WTC11 (cell line): ENCODE measurements at regions not wholly inside any gene's neighbourhood (a gene's known extent, or its start where the extent isn't known, plus 50 kb on each side); places are given as distances from the start of the nearest gene placed in this dataset.

Source experiments
- ATAC-seq: fragments of 200-7000 bp; cut with Tn5 transposase; 2 replicates; pipeline ENCODE4 v1.10.0; 2021; ENCODE audit warnings: mild to moderate bottlenecking, moderate library complexity
- CTCF ChIA-PET: fragments of 300-600 bp; sonication (Branson Sonifier 250); formaldehyde crosslinking; loops from one replicate; lab custom pipeline; 2021; ENCODE audit warnings: antibody characterized with exemption; lab: Charles Lee
- POLR2A ChIA-PET: fragments of 350-600 bp; sonication (Branson Sonifier 250); formaldehyde crosslinking; loops from one replicate; lab custom pipeline; 2021; ENCODE audit warnings: antibody characterized with exemption; lab: Charles Lee
- DNase-seq: peaks from one replicate; pipeline ENCODE4 v3.0.0; 2021; ENCODE audit warnings: low spot score
- H3K27ac Mint-ChIP-seq: 2 replicates; pipeline ENCODE4 v1.8.0; 2021; ENCODE audit warnings: mixed read lengths
- H3K27me3 Mint-ChIP-seq: 2 replicates; pipeline ENCODE4 v1.8.0; 2021; ENCODE audit warnings: low read depth, mild to moderate bottlenecking, moderate library complexity, mixed read lengths
- H3K36me3 Mint-ChIP-seq: 2 replicates; pipeline ENCODE4 v1.8.0; 2021; ENCODE audit warnings: mixed read lengths
- H3K4me1 Mint-ChIP-seq: 2 replicates; pipeline ENCODE4 v1.8.0; 2022; ENCODE audit warnings: mixed read lengths
- H3K4me3 Mint-ChIP-seq: 2 replicates; pipeline ENCODE4 v1.8.0; 2021; ENCODE audit warnings: mild to moderate bottlenecking, moderate library complexity, mixed read lengths
- H3K9me3 Mint-ChIP-seq: 2 replicates; pipeline ENCODE4 v1.8.0; 2021; ENCODE audit warnings: mixed read lengths
- ATF1 ChIP-seq: sonication (generic); formaldehyde crosslinking; IDR thresholded peaks from 2 replicates; pipeline ENCODE4 v1.8.1; 2023; ENCODE audit warnings: mild to moderate bottlenecking, moderate library complexity, missing genetic modification reagents
- CBFB ChIP-seq: sonication (generic); formaldehyde crosslinking; IDR thresholded peaks from 2 replicates; pipeline ENCODE4 v1.8.1; 2022; ENCODE audit warnings: mild to moderate bottlenecking, low read depth, missing genetic modification reagents
- GTF2I ChIP-seq: fragments of 250-450 bp; sonication (Bioruptor Pico); conservative IDR thresholded peaks from 2 replicates; pipeline ENCODE4 v1.4.0; 2021; ENCODE audit warnings: mild to moderate bottlenecking
- HMGA2 ChIP-seq: fragments of 250-450 bp; sonication (Bioruptor Pico); IDR thresholded peaks from 2 replicates; pipeline ENCODE4 v1.4.0; 2021; ENCODE audit warnings: mild to moderate bottlenecking, moderate library complexity
- IRF2 ChIP-seq: sonication (generic); formaldehyde crosslinking; IDR thresholded peaks from 2 replicates; pipeline ENCODE4 v1.8.0; 2022; ENCODE audit warnings: low read depth, missing genetic modification reagents, borderline replicate concordance
- MYBL2 ChIP-seq: sonication (generic); formaldehyde crosslinking; IDR thresholded peaks from 2 replicates; pipeline ENCODE4 v1.8.1; 2023; ENCODE audit warnings: mild to moderate bottlenecking, moderate library complexity, missing genetic modification reagents
- NFATC4 ChIP-seq: fragments of 250-450 bp; sonication (Bioruptor Pico); IDR thresholded peaks from 2 replicates; pipeline ENCODE4 v1.9.0; 2021; ENCODE audit warnings: mild to moderate bottlenecking
- RORB ChIP-seq: fragments of 250-450 bp; sonication (Bioruptor Pico); IDR thresholded peaks from 2 replicates; pipeline ENCODE4 v1.9.0; 2021; ENCODE audit warnings: mild to moderate bottlenecking
- ZNF121 ChIP-seq: sonication (generic); formaldehyde crosslinking; IDR thresholded peaks from 2 replicates; pipeline ENCODE4 v1.8.0; 2023; ENCODE audit warnings: missing genetic modification reagents
- ZNF219 ChIP-seq: sonication (generic); formaldehyde crosslinking; IDR thresholded peaks from 2 replicates; pipeline ENCODE4 v1.8.0; 2023; ENCODE audit warnings: missing genetic modification reagents, mild to moderate bottlenecking, borderline replicate concordance
- ZNF263 ChIP-seq: sonication (generic); formaldehyde crosslinking; IDR thresholded peaks from 2 replicates; pipeline ENCODE4 v1.8.1; 2022; ENCODE audit warnings: low read depth, mild to moderate bottlenecking, moderate library complexity, missing genetic modification reagents
- TF ChIP-seq, protein P1 (sequence below): sonication (generic); formaldehyde crosslinking; IDR thresholded peaks from 2 replicates; pipeline ENCODE4 v1.8.0; 2023; ENCODE audit warnings: missing genetic modification reagents, mild to moderate bottlenecking, borderline replicate concordance
- TF ChIP-seq, protein P2 (sequence below): sonication (generic); formaldehyde crosslinking; IDR thresholded peaks from 2 replicates; pipeline ENCODE4 v1.8.0; 2022; ENCODE audit warnings: mild to moderate bottlenecking, missing genetic modification reagents
- TF ChIP-seq, protein P3 (sequence below): sonication (generic); formaldehyde crosslinking; IDR thresholded peaks from 2 replicates; pipeline ENCODE4 v1.8.0; 2023; ENCODE audit warnings: mild to moderate bottlenecking, missing genetic modification reagents
- TF ChIP-seq, protein P4 (sequence below): sonication (generic); formaldehyde crosslinking; IDR thresholded peaks from 2 replicates; pipeline ENCODE4 v1.8.1; 2022; ENCODE audit warnings: missing genetic modification reagents, borderline replicate concordance
- TF ChIP-seq, protein P5 (sequence below): fragments of 250-450 bp; sonication (Bioruptor Pico); IDR thresholded peaks from 2 replicates; pipeline ENCODE4 v1.9.0; 2021; ENCODE audit warnings: mild to moderate bottlenecking
- TF ChIP-seq, protein P6 (sequence below): sonication (generic); formaldehyde crosslinking; IDR thresholded peaks from 2 replicates; pipeline ENCODE4 v1.8.1; 2022; ENCODE audit warnings: mild to moderate bottlenecking, missing genetic modification reagents, moderate library complexity, borderline replicate concordance

DNA sequence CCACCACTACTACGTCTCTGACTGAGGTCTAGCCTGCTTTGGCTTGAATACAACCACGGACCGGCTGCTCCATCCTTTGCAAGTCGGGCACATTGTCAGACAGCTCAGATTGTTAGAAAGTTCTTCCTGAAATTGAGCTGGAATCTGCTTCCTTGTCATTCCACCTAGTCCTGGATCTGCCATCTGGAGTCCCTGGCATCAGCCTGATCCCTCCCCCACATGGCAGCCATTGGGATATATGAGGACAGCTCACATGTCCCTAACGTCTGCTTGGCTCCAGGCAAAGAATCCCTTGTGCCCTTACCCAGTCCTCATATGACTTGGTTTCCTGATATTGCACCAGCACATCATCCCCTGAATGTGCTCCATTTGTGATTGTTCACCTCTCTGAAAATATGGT lies 56.3 kb upstream of the SYT6 start:
- no peaks in the 10 kb centered on the region for H3K36me3 Mint-ChIP-seq
- ATAC-seq (no peak), DNase-seq (no peak)
- H3K4me1 Mint-ChIP-seq: peaks cover 14% of the 10 kb centered on the region
- peaks cover 65% of the 10 kb centered on the region for H3K27me3 Mint-ChIP-seq
- no peak overlapping the region for H3K4me3 Mint-ChIP-seq
- no peak overlapping the region for H3K27ac Mint-ChIP-seq
- TF ChIP-seq ZNF121 (CRISPR knock-in tag): no peak
- TF ChIP-seq, protein P1, sequence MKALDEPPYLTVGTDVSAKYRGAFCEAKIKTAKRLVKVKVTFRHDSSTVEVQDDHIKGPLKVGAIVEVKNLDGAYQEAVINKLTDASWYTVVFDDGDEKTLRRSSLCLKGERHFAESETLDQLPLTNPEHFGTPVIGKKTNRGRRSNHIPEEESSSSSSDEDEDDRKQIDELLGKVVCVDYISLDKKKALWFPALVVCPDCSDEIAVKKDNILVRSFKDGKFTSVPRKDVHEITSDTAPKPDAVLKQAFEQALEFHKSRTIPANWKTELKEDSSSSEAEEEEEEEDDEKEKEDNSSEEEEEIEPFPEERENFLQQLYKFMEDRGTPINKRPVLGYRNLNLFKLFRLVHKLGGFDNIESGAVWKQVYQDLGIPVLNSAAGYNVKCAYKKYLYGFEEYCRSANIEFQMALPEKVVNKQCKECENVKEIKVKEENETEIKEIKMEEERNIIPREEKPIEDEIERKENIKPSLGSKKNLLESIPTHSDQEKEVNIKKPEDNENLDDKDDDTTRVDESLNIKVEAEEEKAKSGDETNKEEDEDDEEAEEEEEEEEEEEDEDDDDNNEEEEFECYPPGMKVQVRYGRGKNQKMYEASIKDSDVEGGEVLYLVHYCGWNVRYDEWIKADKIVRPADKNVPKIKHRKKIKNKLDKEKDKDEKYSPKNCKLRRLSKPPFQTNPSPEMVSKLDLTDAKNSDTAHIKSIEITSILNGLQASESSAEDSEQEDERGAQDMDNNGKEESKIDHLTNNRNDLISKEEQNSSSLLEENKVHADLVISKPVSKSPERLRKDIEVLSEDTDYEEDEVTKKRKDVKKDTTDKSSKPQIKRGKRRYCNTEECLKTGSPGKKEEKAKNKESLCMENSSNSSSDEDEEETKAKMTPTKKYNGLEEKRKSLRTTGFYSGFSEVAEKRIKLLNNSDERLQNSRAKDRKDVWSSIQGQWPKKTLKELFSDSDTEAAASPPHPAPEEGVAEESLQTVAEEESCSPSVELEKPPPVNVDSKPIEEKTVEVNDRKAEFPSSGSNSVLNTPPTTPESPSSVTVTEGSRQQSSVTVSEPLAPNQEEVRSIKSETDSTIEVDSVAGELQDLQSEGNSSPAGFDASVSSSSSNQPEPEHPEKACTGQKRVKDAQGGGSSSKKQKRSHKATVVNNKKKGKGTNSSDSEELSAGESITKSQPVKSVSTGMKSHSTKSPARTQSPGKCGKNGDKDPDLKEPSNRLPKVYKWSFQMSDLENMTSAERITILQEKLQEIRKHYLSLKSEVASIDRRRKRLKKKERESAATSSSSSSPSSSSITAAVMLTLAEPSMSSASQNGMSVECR (CRISPR knock-in tag): no peak
- TF ChIP-seq ATF1 (CRISPR knock-in tag): no peak
- TF ChIP-seq NFATC4: no peak
- TF ChIP-seq, protein P2, sequence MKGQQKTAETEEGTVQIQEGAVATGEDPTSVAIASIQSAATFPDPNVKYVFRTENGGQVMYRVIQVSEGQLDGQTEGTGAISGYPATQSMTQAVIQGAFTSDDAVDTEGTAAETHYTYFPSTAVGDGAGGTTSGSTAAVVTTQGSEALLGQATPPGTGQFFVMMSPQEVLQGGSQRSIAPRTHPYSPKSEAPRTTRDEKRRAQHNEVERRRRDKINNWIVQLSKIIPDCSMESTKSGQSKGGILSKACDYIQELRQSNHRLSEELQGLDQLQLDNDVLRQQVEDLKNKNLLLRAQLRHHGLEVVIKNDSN (CRISPR knock-in tag): no peak
- TF ChIP-seq, protein P3, sequence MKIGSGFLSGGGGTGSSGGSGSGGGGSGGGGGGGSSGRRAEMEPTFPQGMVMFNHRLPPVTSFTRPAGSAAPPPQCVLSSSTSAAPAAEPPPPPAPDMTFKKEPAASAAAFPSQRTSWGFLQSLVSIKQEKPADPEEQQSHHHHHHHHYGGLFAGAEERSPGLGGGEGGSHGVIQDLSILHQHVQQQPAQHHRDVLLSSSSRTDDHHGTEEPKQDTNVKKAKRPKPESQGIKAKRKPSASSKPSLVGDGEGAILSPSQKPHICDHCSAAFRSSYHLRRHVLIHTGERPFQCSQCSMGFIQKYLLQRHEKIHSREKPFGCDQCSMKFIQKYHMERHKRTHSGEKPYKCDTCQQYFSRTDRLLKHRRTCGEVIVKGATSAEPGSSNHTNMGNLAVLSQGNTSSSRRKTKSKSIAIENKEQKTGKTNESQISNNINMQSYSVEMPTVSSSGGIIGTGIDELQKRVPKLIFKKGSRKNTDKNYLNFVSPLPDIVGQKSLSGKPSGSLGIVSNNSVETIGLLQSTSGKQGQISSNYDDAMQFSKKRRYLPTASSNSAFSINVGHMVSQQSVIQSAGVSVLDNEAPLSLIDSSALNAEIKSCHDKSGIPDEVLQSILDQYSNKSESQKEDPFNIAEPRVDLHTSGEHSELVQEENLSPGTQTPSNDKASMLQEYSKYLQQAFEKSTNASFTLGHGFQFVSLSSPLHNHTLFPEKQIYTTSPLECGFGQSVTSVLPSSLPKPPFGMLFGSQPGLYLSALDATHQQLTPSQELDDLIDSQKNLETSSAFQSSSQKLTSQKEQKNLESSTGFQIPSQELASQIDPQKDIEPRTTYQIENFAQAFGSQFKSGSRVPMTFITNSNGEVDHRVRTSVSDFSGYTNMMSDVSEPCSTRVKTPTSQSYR: no peak
- no peak for TF ChIP-seq RORB (CRISPR knock-in tag)
- TF ChIP-seq, protein P4, sequence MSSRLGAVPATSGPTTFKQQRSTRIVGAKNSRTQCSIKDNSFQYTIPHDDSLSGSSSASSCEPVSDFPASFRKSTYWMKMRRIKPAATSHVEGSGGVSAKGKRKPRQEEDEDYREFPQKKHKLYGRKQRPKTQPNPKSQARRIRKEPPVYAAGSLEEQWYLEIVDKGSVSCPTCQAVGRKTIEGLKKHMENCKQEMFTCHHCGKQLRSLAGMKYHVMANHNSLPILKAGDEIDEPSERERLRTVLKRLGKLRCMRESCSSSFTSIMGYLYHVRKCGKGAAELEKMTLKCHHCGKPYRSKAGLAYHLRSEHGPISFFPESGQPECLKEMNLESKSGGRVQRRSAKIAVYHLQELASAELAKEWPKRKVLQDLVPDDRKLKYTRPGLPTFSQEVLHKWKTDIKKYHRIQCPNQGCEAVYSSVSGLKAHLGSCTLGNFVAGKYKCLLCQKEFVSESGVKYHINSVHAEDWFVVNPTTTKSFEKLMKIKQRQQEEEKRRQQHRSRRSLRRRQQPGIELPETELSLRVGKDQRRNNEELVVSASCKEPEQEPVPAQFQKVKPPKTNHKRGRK: no peak
- TF ChIP-seq, protein P5, sequence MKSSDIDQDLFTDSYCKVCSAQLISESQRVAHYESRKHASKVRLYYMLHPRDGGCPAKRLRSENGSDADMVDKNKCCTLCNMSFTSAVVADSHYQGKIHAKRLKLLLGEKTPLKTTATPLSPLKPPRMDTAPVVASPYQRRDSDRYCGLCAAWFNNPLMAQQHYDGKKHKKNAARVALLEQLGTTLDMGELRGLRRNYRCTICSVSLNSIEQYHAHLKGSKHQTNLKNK (CRISPR knock-in tag): no peak
- TF ChIP-seq, protein P6, sequence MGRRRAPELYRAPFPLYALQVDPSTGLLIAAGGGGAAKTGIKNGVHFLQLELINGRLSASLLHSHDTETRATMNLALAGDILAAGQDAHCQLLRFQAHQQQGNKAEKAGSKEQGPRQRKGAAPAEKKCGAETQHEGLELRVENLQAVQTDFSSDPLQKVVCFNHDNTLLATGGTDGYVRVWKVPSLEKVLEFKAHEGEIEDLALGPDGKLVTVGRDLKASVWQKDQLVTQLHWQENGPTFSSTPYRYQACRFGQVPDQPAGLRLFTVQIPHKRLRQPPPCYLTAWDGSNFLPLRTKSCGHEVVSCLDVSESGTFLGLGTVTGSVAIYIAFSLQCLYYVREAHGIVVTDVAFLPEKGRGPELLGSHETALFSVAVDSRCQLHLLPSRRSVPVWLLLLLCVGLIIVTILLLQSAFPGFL: no peak
- TF ChIP-seq IRF2: no peak
- no peak for TF ChIP-seq HMGA2 (CRISPR knock-in tag)
- TF ChIP-seq CBFB: no peak
- no peak for TF ChIP-seq MYBL2 (CRISPR knock-in tag)
- no peak for TF ChIP-seq ZNF263 (CRISPR knock-in tag)
- TF ChIP-seq ZNF219 (CRISPR knock-in tag): no peak
- TF ChIP-seq GTF2I (CRISPR knock-in tag): no peak
- TF ChIP-seq, all 79 proteins: peak for 0
- ChIA-PET POLR2A (no interaction called here), CTCF (no interaction called here)
- no peaks in the 10 kb centered on the region for H3K9me3 Mint-ChIP-seq
